OCI-LY1 (cell line): ENCODE measurements at regions not wholly inside any gene's neighbourhood (a gene's known extent, or its start where the extent isn't known, plus 50 kb on each side); places are given as distances from the start of the nearest gene placed in this dataset.

Experiments used
- CTCF ChIP-seq: fragments of 200-600 bp; sonication (generic), shearing (Covaris generic); IDR thresholded peaks from 2 replicates; pipeline ENCODE4 v1.5.1; 2017; ENCODE audit warnings: mild to moderate bottlenecking, antibody characterized with exemption, low read length, moderate library complexity, mixed read lengths
- EZH2 ChIP-seq: fragments of 200-600 bp; sonication (generic), shearing (Covaris generic); IDR thresholded peaks from 2 replicates; pipeline ENCODE4 v1.8.0; 2017; ENCODE audit warnings: borderline replicate concordance, mixed run types, mild to moderate bottlenecking, antibody characterized with exemption, low read length, moderate library complexity, mixed read lengths

GRCh38 chr3:135868801-135869200 is 96.7 kb upstream of the PPP2R3A start:
- TF ChIP-seq CTCF (no peak), EZH2 (no peak)
